Calu3 (cell line): ENCODE measurements at regions not wholly inside any gene's neighbourhood (a gene's known extent, or its start where the extent isn't known, plus 50 kb on each side); places are given as distances from the start of the nearest gene placed in this dataset.
"Not testable (repeated sequence)": the region's sequence is repeated elsewhere in the genome, so short reads cannot be mapped to it uniquely, and the experiment has no call there.

Experiments used
- BruUV-seq: library from RNA; stranded (reverse); fragments of 400-500 nt; replicated peaks from 2 replicates; lab custom pipeline; 2021; lab: Mats Ljungman, UMichigan
- CTCF ChIA-PET: fragments of 300-600 bp; sonication (Branson Sonifier 250); formaldehyde crosslinking; loops from one replicate; lab custom pipeline; 2022; ENCODE audit warnings: antibody characterized with exemption; lab: Charles Lee
- DNase-seq: peaks from one replicate; pipeline ENCODE4 v3.0.0; 2022
- H3K27ac Mint-ChIP-seq: one replicate; pipeline ENCODE4 v1.8.0; 2022; ENCODE audit warnings: mixed read lengths; ENCODE audit not compliant: unreplicated experiment
- H3K27me3 Mint-ChIP-seq: one replicate; pipeline ENCODE4 v1.8.0; 2022; ENCODE audit warnings: mixed read lengths; ENCODE audit not compliant: unreplicated experiment
- H3K36me3 Mint-ChIP-seq: one replicate; pipeline ENCODE4 v1.8.0; 2022; ENCODE audit warnings: mild to moderate bottlenecking, moderate library complexity, mixed read lengths; ENCODE audit not compliant: insufficient read depth, unreplicated experiment
- H3K4me1 Mint-ChIP-seq: one replicate; pipeline ENCODE4 v1.8.0; 2022; ENCODE audit warnings: mild to moderate bottlenecking, low read depth, mixed read lengths; ENCODE audit not compliant: unreplicated experiment
- H3K4me3 Mint-ChIP-seq: one replicate; pipeline ENCODE4 v1.8.0; 2022; ENCODE audit warnings: mild to moderate bottlenecking, low read depth, moderate library complexity, mixed read lengths; ENCODE audit not compliant: unreplicated experiment
- H3K9me3 Mint-ChIP-seq: one replicate; pipeline ENCODE4 v1.8.0; 2022; ENCODE audit warnings: low read depth, mixed read lengths; ENCODE audit not compliant: unreplicated experiment
- CTCF ChIP-seq: fragments of 200-600 bp; IDR thresholded peaks from one replicate; pipeline ENCODE4 v1.8.0; 2022; ENCODE audit warnings: antibody characterized with exemption; ENCODE audit not compliant: unreplicated experiment
- intact Hi-C: fragments of 100-400 bp; cut with micrococcal nuclease; formaldehyde crosslinking; loops from one replicate; pipeline ENCODE4 v1.10.0; 2022; ENCODE audit not compliant: unreplicated experiment

- no peak for TF ChIP-seq CTCF
- no peak for DNase-seq
- CTCF ChIA-PET = no interaction called here
- peaks cover 10% of the 10 kb centered on the region for H3K9me3 Mint-ChIP-seq
- H3K27me3 Mint-ChIP-seq = no peaks in the 10 kb centered on the region
- H3K36me3 Mint-ChIP-seq = no peaks in the 10 kb centered on the region
- no peak overlapping the region for H3K27ac Mint-ChIP-seq
- H3K4me3 Mint-ChIP-seq = no peak overlapping the region
- BruUV-seq = no TSS peak
- no peaks in the 10 kb centered on the region for H3K4me1 Mint-ChIP-seq
- intact Hi-C loops = no loop called here
Measured at GRCh38 chr16:65312071-65312470, 190.2 kb upstream of the CDH11 start.

- H3K4me3 Mint-ChIP-seq, H3K36me3 Mint-ChIP-seq, intact Hi-C loops, CTCF ChIA-PET, BruUV-seq, DNase-seq, H3K27ac Mint-ChIP-seq, H3K4me1 Mint-ChIP-seq, H3K27me3 Mint-ChIP-seq: not testable (repeated sequence)
- H3K9me3 Mint-ChIP-seq = peaks cover 12% of the 10 kb centered on the region
Measured at GRCh38 chr16:65310491-65310890, 188.6 kb upstream of the CDH11 start.

GRCh38 chr16:65309354-65309753, 187.5 kb upstream of the CDH11 start:
- no peaks in the 10 kb centered on the region for H3K27me3 Mint-ChIP-seq
- DNase-seq = no peak
- H3K4me1 Mint-ChIP-seq = no peaks in the 10 kb centered on the region
- no peak overlapping the region for H3K4me3 Mint-ChIP-seq
- H3K9me3 Mint-ChIP-seq = peaks cover 18% of the 10 kb centered on the region
- CTCF ChIA-PET = no interaction called here
- intact Hi-C loops = no loop called here
- TF ChIP-seq CTCF = no peak
- H3K36me3 Mint-ChIP-seq = no peaks in the 10 kb centered on the region
- H3K27ac Mint-ChIP-seq = no peak overlapping the region
- no TSS peak for BruUV-seq

- TF ChIP-seq CTCF = no peak
- Mint-ChIP-seq H3K36me3 (no peaks in the 10 kb centered on the region), H3K4me3 (no peak overlapping the region), H3K4me1 (no peaks in the 10 kb centered on the region), H3K27ac (no peak overlapping the region), H3K27me3 (no peaks in the 10 kb centered on the region), H3K9me3 (peaks cover 20% of the 10 kb centered on the region)
- no TSS peak for BruUV-seq
- intact Hi-C loops = no loop called here
- DNase-seq = no peak
- CTCF ChIA-PET = interaction anchor here (0.6 kb wide), 1 partner anchor 949 kb away, joined by 3 read pairs; no protein-coding TSS in a partner anchor
Measured at GRCh38 chr16:65308506-65308905, 186.6 kb upstream of the CDH11 start.

- Mint-ChIP-seq H3K4me3 (no peak overlapping the region), H3K27ac (no peak overlapping the region), H3K9me3 (peaks cover 26% of the 10 kb centered on the region), H3K4me1 (no peaks in the 10 kb centered on the region), H3K36me3 (no peaks in the 10 kb centered on the region), H3K27me3 (no peaks in the 10 kb centered on the region)
- DNase-seq = no peak
- intact Hi-C loops = no loop called here
- CTCF ChIA-PET = no interaction called here
- TF ChIP-seq CTCF = no peak
- BruUV-seq = no TSS peak
Measured at GRCh38 chr16:65307286-65307685, 185.4 kb upstream of the CDH11 start.
